ENCODE measurements at regions not wholly inside any gene's neighbourhood (a gene's known extent, or its start where the extent isn't known, plus 50 kb on each side); places are given as distances from the start of the nearest gene placed in this dataset.

DNA sequence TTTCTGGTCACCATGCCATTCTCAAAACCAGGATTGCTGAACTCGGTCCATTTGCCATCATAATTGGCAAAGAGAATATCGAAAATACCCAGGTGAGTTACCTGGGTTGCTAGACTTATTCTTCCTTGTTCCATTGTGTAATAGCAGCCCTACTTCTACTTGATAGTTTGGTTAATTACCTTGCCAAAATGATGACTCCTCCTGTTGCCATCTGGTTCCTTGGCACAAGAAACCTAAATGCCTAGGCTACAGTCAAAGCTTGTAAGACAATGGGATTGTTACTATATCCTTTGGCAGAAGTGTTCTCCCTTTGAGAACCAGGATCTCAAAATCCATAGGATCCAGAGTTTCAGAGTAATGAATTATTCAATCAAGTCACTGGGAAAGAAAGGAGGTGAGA is 373.2 kb upstream of the ACTBL2 start:
- DNase-seq (ENCODE audit: low read depth, low spot score) = no peak
- TF ChIP-seq, protein P1, sequence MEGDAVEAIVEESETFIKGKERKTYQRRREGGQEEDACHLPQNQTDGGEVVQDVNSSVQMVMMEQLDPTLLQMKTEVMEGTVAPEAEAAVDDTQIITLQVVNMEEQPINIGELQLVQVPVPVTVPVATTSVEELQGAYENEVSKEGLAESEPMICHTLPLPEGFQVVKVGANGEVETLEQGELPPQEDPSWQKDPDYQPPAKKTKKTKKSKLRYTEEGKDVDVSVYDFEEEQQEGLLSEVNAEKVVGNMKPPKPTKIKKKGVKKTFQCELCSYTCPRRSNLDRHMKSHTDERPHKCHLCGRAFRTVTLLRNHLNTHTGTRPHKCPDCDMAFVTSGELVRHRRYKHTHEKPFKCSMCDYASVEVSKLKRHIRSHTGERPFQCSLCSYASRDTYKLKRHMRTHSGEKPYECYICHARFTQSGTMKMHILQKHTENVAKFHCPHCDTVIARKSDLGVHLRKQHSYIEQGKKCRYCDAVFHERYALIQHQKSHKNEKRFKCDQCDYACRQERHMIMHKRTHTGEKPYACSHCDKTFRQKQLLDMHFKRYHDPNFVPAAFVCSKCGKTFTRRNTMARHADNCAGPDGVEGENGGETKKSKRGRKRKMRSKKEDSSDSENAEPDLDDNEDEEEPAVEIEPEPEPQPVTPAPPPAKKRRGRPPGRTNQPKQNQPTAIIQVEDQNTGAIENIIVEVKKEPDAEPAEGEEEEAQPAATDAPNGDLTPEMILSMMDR (IDR thresholded peaks at IDR 0.05; ENCODE audit: insufficient read depth, low read length, missing control alignments) = no peak
- ChIA-PET CTCF (no interaction called here), POLR2A (no interaction called here)
- no peak overlapping the region for H3K4me3 ChIP-seq (ENCODE audit: low read depth, low read length)

DNA sequence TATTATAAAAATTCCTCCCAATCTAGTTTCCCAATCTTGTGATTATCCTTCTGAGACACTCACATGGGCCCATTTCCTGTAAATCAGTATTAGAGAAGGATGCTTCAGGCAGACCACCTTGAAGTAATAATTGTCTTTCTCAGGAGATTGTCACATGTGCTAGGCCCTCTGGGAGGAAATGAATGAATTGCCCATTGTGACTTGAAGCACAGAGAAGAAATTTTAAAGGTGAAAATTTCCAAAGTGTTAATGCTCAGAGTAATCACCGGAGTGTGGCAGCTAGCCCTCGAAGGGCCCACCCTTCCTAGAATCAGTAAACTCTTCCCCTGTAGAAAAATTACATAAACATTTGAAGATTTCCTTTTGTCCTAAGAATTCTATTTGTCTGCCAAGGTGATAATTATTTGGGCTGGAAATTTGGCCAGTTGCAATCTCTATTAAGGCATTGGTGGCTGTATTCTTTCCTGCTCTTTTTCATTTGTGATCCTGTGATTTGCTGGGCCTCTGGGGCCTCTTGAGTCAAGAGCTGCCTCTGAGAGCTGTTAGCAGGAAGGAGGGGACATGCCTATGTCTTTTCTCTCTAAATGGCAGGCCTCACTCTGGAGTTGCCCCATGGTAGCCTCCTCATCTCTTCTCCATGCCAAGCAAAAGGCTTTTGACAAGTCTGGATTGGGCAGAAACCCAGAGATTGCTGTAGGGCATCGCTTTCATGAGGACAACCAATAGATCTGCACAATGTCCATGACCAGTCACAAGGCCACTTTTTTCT is 371.5 kb upstream of the ACTBL2 start:
- TF ChIP-seq, protein P1 (IDR thresholded peaks at IDR 0.05; ENCODE audit: insufficient read depth, low read length, missing control alignments) = no peak
- CTCF ChIA-PET = no interaction called here
- POLR2A ChIA-PET = no interaction called here
- H3K4me3 ChIP-seq (ENCODE audit: low read depth, low read length) = no peak overlapping the region
- DNase-seq (ENCODE audit: low read depth, low spot score) = no peak

DNA sequence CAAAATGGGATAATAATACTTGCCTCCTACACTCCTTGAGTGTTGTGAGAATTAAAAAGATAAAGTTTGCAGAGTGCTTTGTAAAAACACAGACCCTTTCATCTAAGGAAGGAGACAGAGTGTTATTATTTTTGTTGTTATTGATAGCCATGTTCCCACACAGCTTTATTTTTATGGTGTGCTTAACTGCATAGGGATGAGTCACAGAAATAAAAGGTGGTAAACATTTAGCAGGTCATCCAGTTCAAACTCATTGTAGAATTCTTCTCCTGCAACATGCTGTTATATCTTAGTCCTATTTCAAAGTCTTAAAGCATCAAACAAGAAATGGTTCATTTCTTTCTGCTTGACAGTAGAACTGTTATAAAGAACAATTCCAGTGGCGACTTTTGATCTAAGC is 367.5 kb upstream of the ACTBL2 start:
- TF ChIP-seq, protein P1 (IDR thresholded peaks at IDR 0.05; ENCODE audit: insufficient read depth, low read length, missing control alignments) = no peak
- no peak for DNase-seq (ENCODE audit: low read depth, low spot score)
- CTCF ChIA-PET = no interaction called here
- H3K4me3 ChIP-seq (ENCODE audit: low read depth, low read length) = no peak overlapping the region
- POLR2A ChIA-PET = no interaction called here

DNA sequence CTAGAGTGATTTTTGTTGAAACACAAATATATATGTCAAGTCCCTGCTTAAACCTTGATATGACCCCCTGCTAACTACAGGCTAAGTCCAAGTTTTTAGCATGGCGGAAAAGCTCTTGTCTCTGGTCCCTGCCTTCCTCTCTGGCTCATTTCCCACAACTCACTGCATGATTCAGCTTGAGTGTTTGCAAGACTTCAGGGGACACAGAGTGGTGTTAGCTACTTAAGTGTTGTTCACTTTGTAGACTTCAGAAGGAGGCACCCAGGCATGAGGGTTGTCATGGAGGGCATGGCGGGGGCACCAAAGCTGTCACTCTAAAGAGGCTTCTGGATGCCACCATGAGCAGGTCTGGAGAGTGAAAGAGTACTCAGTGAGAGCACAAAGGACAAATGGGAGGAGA is 362.4 kb upstream of the ACTBL2 start:
- POLR2A ChIA-PET = no interaction called here
- DNase-seq (ENCODE audit: low read depth, low spot score) = no peak
- CTCF ChIA-PET = no interaction called here
- H3K4me3 ChIP-seq (ENCODE audit: low read depth, low read length) = no peak overlapping the region
- TF ChIP-seq, protein P1 (IDR thresholded peaks at IDR 0.05; ENCODE audit: insufficient read depth, low read length, missing control alignments) = no peak

DNA sequence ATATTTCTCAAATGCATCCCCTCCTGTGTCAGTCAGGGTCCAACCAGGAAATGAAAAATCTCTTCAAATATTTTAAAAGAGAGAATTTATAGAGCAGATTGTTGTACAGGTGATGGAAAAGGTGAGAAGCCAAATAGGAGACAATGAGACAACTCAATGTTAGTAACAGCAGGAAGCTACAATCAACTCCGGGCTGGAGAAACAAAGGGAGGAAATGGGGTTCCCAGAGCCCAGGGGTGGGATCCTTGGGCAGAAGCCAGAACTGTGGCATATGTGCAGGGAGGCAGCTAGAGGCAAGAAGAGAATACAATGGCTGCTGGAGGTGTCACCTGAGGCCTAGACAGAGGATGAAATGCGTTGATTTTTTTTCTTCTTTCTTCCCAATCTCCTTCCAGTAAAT is 361.8 kb upstream of the ACTBL2 start:
- CTCF ChIA-PET = no interaction called here
- no peak for DNase-seq (ENCODE audit: low read depth, low spot score)
- no peak overlapping the region for H3K4me3 ChIP-seq (ENCODE audit: low read depth, low read length)
- POLR2A ChIA-PET = no interaction called here
- TF ChIP-seq, protein P1 (IDR thresholded peaks at IDR 0.05; ENCODE audit: insufficient read depth, low read length, missing control alignments) = no peak

DNA sequence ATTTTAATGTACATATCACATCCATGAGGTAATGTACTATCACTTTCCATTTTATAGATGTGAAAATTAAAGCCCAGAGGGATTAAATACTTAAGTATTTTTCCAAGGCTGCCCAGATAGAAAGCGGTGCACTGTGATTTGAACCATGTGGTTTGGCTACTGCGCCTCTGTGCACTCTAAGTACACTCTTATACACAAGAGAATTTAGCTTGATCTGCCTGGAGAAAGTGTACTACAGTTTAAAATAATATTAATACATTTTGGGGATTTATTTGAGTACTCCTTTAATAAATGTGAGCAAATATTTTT is 360.4 kb upstream of the ACTBL2 start:
- POLR2A ChIA-PET = no interaction called here
- TF ChIP-seq, protein P1 (IDR thresholded peaks at IDR 0.05; ENCODE audit: insufficient read depth, low read length, missing control alignments) = no peak
- no peak for DNase-seq (ENCODE audit: low read depth, low spot score)
- H3K4me3 ChIP-seq (ENCODE audit: low read depth, low read length) = no peak overlapping the region
- CTCF ChIA-PET = interaction anchor here (1.3 kb wide), 1 partner anchor 64 kb away, joined by 5 read pairs; no protein-coding TSS in a partner anchor

Measured in AG04449 (cell line).